Vagina (tissue), 2 donors: ENCODE measurements at regions not wholly inside any gene's neighbourhood (a gene's known extent, or its start where the extent isn't known, plus 50 kb on each side); places are given as distances from the start of the nearest gene placed in this dataset.

ENCODE experiments used
- DNase-seq, 2 donors: peaks; one replicate each; pipeline ENCODE4 v3.0.0-alpha.2; 2017; ENCODE audit errors: extremely low spot score in 2 of 2
- H3K27ac ChIP-seq: fragments of 200-600 bp; sonication (generic); one replicate; pipeline ENCODE4 v1.5.1; 2019
- H3K27me3 ChIP-seq: fragments of 200-600 bp; sonication (generic); one replicate; pipeline ENCODE4 v1.5.1; 2019
- H3K36me3 ChIP-seq, 2 donors: fragments of 200-600 bp; sonication (generic); one replicate each; pipeline ENCODE4 v1.5.1; 2017 to 2019
- H3K4me1 ChIP-seq: fragments of 200-600 bp; sonication (generic); one replicate; pipeline ENCODE4 v1.5.1; 2019
- H3K4me3 ChIP-seq, 2 donors: fragments of 200-600 bp; sonication (generic); 1 replicate in 1 of 2; 2 replicates in 1 of 2; pipeline ENCODE4 v1.5.1; 2016 to 2019
- H3K9me3 ChIP-seq: fragments of 200-600 bp; sonication (generic); one replicate; pipeline ENCODE4 v1.5.1; 2019
- CTCF ChIP-seq, 3 experiments: fragments of 450-650 bp in 2 of 3; fragments of 200-600 bp in 1 of 3; sonication (generic) in 1 of 3; IDR thresholded peaks; one replicate each; pipeline ENCODE4 v1.5.1; 2017 to 2019; ENCODE audit warnings: antibody characterized with exemption in 3 of 3, mild to moderate bottlenecking in 2 of 3, moderate library complexity in 2 of 3
- POLR2A ChIP-seq, 2 donors: fragments of 450-650 bp; IDR thresholded peaks; one replicate each; pipeline ENCODE4 v1.6.1; 2017; ENCODE audit warnings: antibody characterized with exemption in 2 of 2, mild to moderate bottlenecking in 2 of 2, moderate library complexity in 2 of 2
- POLR2AphosphoS5 ChIP-seq, 2 donors: sonication (generic); formaldehyde crosslinking; IDR thresholded peaks; one replicate each; pipeline ENCODE4 v1.9.0; 2017; ENCODE audit warnings: antibody characterized with exemption in 2 of 2, mild to moderate bottlenecking in 2 of 2, low read depth in 1 of 2; ENCODE audit not compliant: insufficient read depth in 1 of 2
- intact Hi-C: fragments of 100-400 bp; cut with DNase I; formaldehyde crosslinking; loops from one replicate; pipeline ENCODE4 v1.15.1; 2023

- Histone ChIP-seq H3K4me1 (peaks cover 5% of the 10 kb centered on the region), H3K36me3 (no peaks in the 10 kb centered on the region), H3K9me3 (no peaks in the 10 kb centered on the region), H3K4me3 (no peak overlapping the region), H3K27me3 (no peaks in the 10 kb centered on the region), H3K27ac (no peak overlapping the region)
- no peak for DNase-seq
- TF ChIP-seq POLR2AphosphoS5 (IDR thresholded peaks at IDR 0.05; ENCODE audit: insufficient read depth in 1 of 2, low read depth in 1 of 2) = no peak
- TF ChIP-seq CTCF (IDR thresholded peaks at IDR 0.05) = no peak
- no peak for TF ChIP-seq POLR2A (IDR thresholded peaks at IDR 0.05)
- intact Hi-C loops = no loop called here
These were observed 211.5 kb downstream of the PTEN start for GRCh38 chr10:88074971-88075370.

GRCh38 chr10:88076027-88076880 lies 212.8 kb downstream of the PTEN start:
- DNase-seq = no peak
- Histone ChIP-seq H3K4me1 (peaks cover 16% of the 10 kb centered on the region), H3K36me3 (no peaks in the 10 kb centered on the region), H3K9me3 (no peaks in the 10 kb centered on the region), H3K4me3 (no peak overlapping the region), H3K27me3 (no peaks in the 10 kb centered on the region), H3K27ac (no peak overlapping the region)
- TF ChIP-seq CTCF (IDR thresholded peaks at IDR 0.05) = no peak
- TF ChIP-seq POLR2AphosphoS5 (IDR thresholded peaks at IDR 0.05; ENCODE audit: insufficient read depth in 1 of 2, low read depth in 1 of 2) = no peak
- no peak for TF ChIP-seq POLR2A (IDR thresholded peaks at IDR 0.05)
- intact Hi-C loops = no loop called here

- no peak for DNase-seq
- no peaks in the 10 kb centered on the region for H3K36me3 ChIP-seq
- intact Hi-C loops = no loop called here
- H3K9me3 ChIP-seq = no peaks in the 10 kb centered on the region
- H3K4me1 ChIP-seq = peaks cover 23% of the 10 kb centered on the region
- no peak for TF ChIP-seq POLR2A (IDR thresholded peaks at IDR 0.05)
- TF ChIP-seq POLR2AphosphoS5 (IDR thresholded peaks at IDR 0.05; ENCODE audit: insufficient read depth in 1 of 2, low read depth in 1 of 2) = no peak
- no peak for TF ChIP-seq CTCF (IDR thresholded peaks at IDR 0.05)
- H3K27ac ChIP-seq = no peak overlapping the region
- H3K4me3 ChIP-seq = no peak overlapping the region
- H3K27me3 ChIP-seq = no peaks in the 10 kb centered on the region
These were observed 214.6 kb downstream of the PTEN start for GRCh38 chr10:88077977-88078376.

DNA sequence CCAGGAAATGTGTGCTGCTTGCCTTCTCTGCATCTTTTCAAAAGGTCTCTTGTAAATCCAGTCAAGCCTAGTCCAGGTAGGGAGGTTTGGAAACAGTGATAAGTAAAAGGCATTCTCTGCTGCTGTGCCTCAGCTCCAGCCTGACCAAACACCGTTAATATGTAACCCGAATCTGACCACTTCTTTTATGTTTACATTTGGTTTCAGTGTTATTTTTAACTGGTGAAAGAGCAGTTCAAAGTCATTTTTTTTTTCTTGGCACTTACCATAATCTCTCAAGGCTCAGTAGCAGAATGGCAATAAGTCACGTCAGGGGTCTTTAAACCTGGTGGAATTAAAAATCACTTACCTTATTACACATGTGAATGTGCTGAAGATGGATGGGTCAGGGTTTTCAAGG lies 216.8 kb downstream of the PTEN start:
- no peak overlapping the region for H3K27ac ChIP-seq

More for the DNA sequence above, 216.8 kb downstream of the PTEN start:
- Histone ChIP-seq H3K9me3 (no peaks in the 10 kb centered on the region), H3K4me3 (no peak overlapping the region), H3K36me3 (no peaks in the 10 kb centered on the region), H3K27me3 (no peaks in the 10 kb centered on the region), H3K4me1 (peaks cover 26% of the 10 kb centered on the region)
- intact Hi-C loops = no loop called here
- TF ChIP-seq CTCF (IDR thresholded peaks at IDR 0.05) = no peak
- no peak for DNase-seq
